K562 (cell line): ENCODE measurements at regions not wholly inside any gene's neighbourhood (a gene's known extent, or its start where the extent isn't known, plus 50 kb on each side); places are given as distances from the start of the nearest gene placed in this dataset.

Experiments
- ATAC-seq: fragments of 200-7000 bp; cut with Tn5 transposase; 3 replicates; pipeline ENCODE4 v1.9.1; 2020; ENCODE audit warnings: moderate library complexity
- BruUV-seq: library from RNA; stranded (reverse); fragments of 400-500 nt; replicated peaks from 2 replicates; lab custom pipeline; 2021; lab: Mats Ljungman, UMichigan
- CTCF ChIA-PET: fragments of 300-600 bp; formaldehyde crosslinking; extraction: SDS; loops from one replicate; lab custom pipeline; 2021; ENCODE audit warnings: low intra/inter-chr PET ratio; lab: Yijun Ruan, JAX
- POLR2A ChIA-PET: fragments of 300-600, 350-650 bp; sonication (Branson Sonifier 250); formaldehyde crosslinking; extraction: SDS; loops from one replicate; lab custom pipeline; 2021; ENCODE audit warnings: antibody characterized with exemption, inconsistent platforms; lab: Yijun Ruan, JAX
- DNase-seq, 4 experiments: peaks; one replicate each; pipeline versions ENCODE4 v3.0.0 to v3.0.0-alpha.2; 2011 to 2018; ENCODE audit warnings: low spot score in 3 of 4, mixed read lengths in 3 of 4; ENCODE audit errors: extremely low read depth in 1 of 4
- FAIRE-seq: peaks from 2 replicates; lab custom pipeline; 2011; peaks lifted over from hg19 to GRCh38; lab: Jason Lieb, UNC
- H2AFZ ChIP-seq: 2 replicates; pipeline ENCODE4 v1.6.0; 2011; ENCODE audit warnings: low read depth, low read length, control low read depth, inconsistent platforms
- H3K27ac ChIP-seq: fragments of 200-600 bp; 3 replicates; pipeline ENCODE4 v1.8.0; 2011; ENCODE audit warnings: low read depth, mild to moderate bottlenecking, control low read depth, inconsistent platforms, low read length, moderate library complexity, mixed read lengths; ENCODE audit errors: extremely low read depth
- H3K27me3 ChIP-seq, 2 experiments: fragments of 300-600 bp in 1 of 2; 2 replicates in 1 of 2; 3 replicates in 1 of 2; pipeline versions ENCODE4 v1.6.0 to v1.8.0; 2011; ENCODE audit warnings: inconsistent platforms in 2 of 2, low read length in 2 of 2, mild to moderate bottlenecking in 1 of 2, mixed read lengths in 1 of 2, moderate library complexity in 1 of 2; ENCODE audit not compliant: control insufficient read depth in 2 of 2, insufficient read depth in 2 of 2
- H3K36me3 ChIP-seq: fragments of 300-600 bp; 3 replicates; pipeline ENCODE4 v1.8.0; 2011; ENCODE audit warnings: mild to moderate bottlenecking, low read length, inconsistent platforms; ENCODE audit not compliant: control insufficient read depth, insufficient read depth
- H3K4me1 ChIP-seq, 2 experiments: fragments of 200-600 bp in 1 of 2; replicated peaks in 1 of 2; 2 replicates in 1 of 2; 3 replicates in 1 of 2; pipeline versions ENCODE4 v1.5.1 to v1.8.0; 2011; ENCODE audit warnings: inconsistent platforms in 2 of 2, low read length in 2 of 2, mild to moderate bottlenecking in 1 of 2, mixed read lengths in 1 of 2, moderate library complexity in 1 of 2; ENCODE audit not compliant: control insufficient read depth in 2 of 2, insufficient read depth in 2 of 2
- H3K4me2 ChIP-seq: 2 replicates; pipeline ENCODE4 v1.6.1; 2011; ENCODE audit warnings: low read length, control low read depth, inconsistent platforms, mixed read lengths; ENCODE audit not compliant: insufficient read depth
- H3K4me3 ChIP-seq: fragments of 200-600 bp; sonication (generic), shearing (Covaris generic); 2 replicates; pipeline ENCODE4 v1.5.1; 2016; ENCODE audit warnings: control low read depth, inconsistent platforms
- H3K79me2 ChIP-seq: fragments of 200-600 bp; 3 replicates; pipeline ENCODE4 v1.8.0; 2011; ENCODE audit warnings: low read length, inconsistent platforms; ENCODE audit not compliant: control insufficient read depth, insufficient read depth
- H3K9ac ChIP-seq, 2 experiments: 2 replicates each; pipeline versions ENCODE4 v1.6.0 to v1.6.1; 2011; ENCODE audit warnings: low read depth in 2 of 2, low read length in 2 of 2, control low read depth in 1 of 2, inconsistent platforms in 1 of 2, mild to moderate bottlenecking in 1 of 2, mixed read lengths in 1 of 2; ENCODE audit not compliant: insufficient read depth in 1 of 2
- H3K9me1 ChIP-seq: one replicate; pipeline ENCODE4 v1.6.0; 2011; ENCODE audit warnings: inconsistent platforms, mild to moderate bottlenecking, low read length, moderate library complexity; ENCODE audit not compliant: control insufficient read depth, insufficient read depth
- H3K9me3 ChIP-seq: replicated peaks from 2 replicates; pipeline ENCODE4 v1.5.1; 2011; ENCODE audit warnings: low read depth, low read length, inconsistent platforms; ENCODE audit not compliant: control insufficient read depth, insufficient read depth
- H4K20me1 ChIP-seq: replicated peaks from 2 replicates; pipeline ENCODE4 v1.6.1; 2011; ENCODE audit warnings: low read length, inconsistent platforms, mixed read lengths; ENCODE audit not compliant: control insufficient read depth, insufficient read depth
- CLOCK ChIP-seq: fragments of 250-450 bp; sonication (Bioruptor Pico); IDR thresholded peaks from 2 replicates; pipeline ENCODE4 v1.4.0; 2020; ENCODE audit warnings: mild to moderate bottlenecking, moderate library complexity, borderline replicate concordance
- COPS2 ChIP-seq: fragments of 450-650 bp; conservative IDR thresholded peaks from 2 replicates; pipeline ENCODE4 v1.6.1; 2016; ENCODE audit warnings: mild to moderate bottlenecking, moderate library complexity
- GABPA ChIP-seq: fragments of 200-800 bp; sonication (Bioruptor generic); conservative IDR thresholded peaks from 2 replicates; pipeline ENCODE4 v1.6.1; 2016; ENCODE audit warnings: low read depth, missing genetic modification characterization, missing compliant biosample characterization
- KLF6 ChIP-seq: fragments of 250-450 bp; sonication (Bioruptor Pico); IDR thresholded peaks from 2 replicates; pipeline ENCODE4 v1.4.0; 2020; ENCODE audit warnings: mild to moderate bottlenecking, moderate library complexity, borderline replicate concordance
- SIN3B ChIP-seq: fragments of 450-650 bp; IDR thresholded peaks from 2 replicates; pipeline ENCODE4 v1.6.1; 2017; ENCODE audit warnings: low read depth, mild to moderate bottlenecking, moderate library complexity
- SRSF9 ChIP-seq: fragments of 200-400 bp; formaldehyde crosslinking; IDR thresholded peaks from 2 replicates; pipeline ENCODE4 v1.6.1; 2017; ENCODE audit warnings: low read depth, low read length, borderline replicate concordance
- ZNF395 ChIP-seq: fragments of 200-800 bp; sonication (Bioruptor generic); IDR thresholded peaks from 2 replicates; pipeline ENCODE4 v1.6.1; 2017; ENCODE audit warnings: missing genetic modification characterization, missing compliant biosample characterization
- ZNF699 ChIP-seq: fragments of 250-450 bp; sonication (Bioruptor Pico); IDR thresholded peaks from 2 replicates; pipeline ENCODE4 v1.8.0; 2021; ENCODE audit warnings: mild to moderate bottlenecking, moderate library complexity; ENCODE audit not compliant: insufficient replicate concordance
- ZNF77 ChIP-seq: fragments of 250-450 bp; sonication (Bioruptor Pico); IDR thresholded peaks from 2 replicates; pipeline ENCODE4 v1.5.0; 2020
- ZNF79 ChIP-seq: fragments of 250-450 bp; sonication (Bioruptor Pico); IDR thresholded peaks from 2 replicates; pipeline ENCODE4 v1.4.0; 2020; ENCODE audit warnings: low read depth, mild to moderate bottlenecking, moderate library complexity
- in situ Hi-C: fragments of 300-500 bp; cut with MboI; formaldehyde crosslinking; loops from 4 replicates; pipeline ENCODE4 v1.15.0; 2018; ENCODE audit warnings: inconsistent platforms, mixed read lengths
- intact Hi-C: fragments of 100-400 bp; cut with micrococcal nuclease; formaldehyde crosslinking; loops from 2 replicates; pipeline ENCODE4 v1.14.2; 2022
- TF ChIP-seq, protein P1 (sequence below): fragments of 250-450 bp; sonication (Bioruptor Pico); IDR thresholded peaks from 2 replicates; pipeline ENCODE4 v1.8.0; 2022; ENCODE audit warnings: inconsistent platforms

DNA sequence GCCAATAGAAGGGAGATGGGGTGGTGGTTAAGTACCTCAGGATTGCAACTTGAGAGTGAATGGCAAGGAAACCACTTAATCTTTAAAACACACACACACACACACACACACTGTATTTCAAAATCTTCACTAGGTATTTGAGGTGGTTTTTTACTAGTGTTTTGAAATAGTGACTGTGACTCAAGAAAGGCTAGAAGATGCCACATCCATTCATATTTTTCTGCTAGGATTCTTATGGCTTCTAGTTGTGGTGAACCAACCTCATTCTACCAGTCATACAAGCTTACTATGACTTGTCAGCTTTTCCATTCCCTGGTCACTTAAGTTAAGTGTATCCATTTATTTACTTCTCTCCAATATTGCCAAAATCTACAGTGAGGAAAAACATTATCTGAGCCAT, 519.4 kb upstream of the JAG1 start:
- no peak for DNase-seq
- Histone ChIP-seq H4K20me1 (no peaks in the 10 kb centered on the region), H3K9me1 (no peaks in the 10 kb centered on the region), H3K36me3 (no peaks in the 10 kb centered on the region), H3K9me3 (no peaks in the 10 kb centered on the region), H3K27me3 (no peaks in the 10 kb centered on the region), H3K4me3 (no peak overlapping the region), H3K4me1 (no peaks in the 10 kb centered on the region), H3K27ac (no peak overlapping the region), H2AFZ (no peak overlapping the region), H3K9ac (no peak overlapping the region), H3K79me2 (no peaks in the 10 kb centered on the region), H3K4me2 (no peak overlapping the region)
- BruUV-seq: no TSS peak
- no peak for ATAC-seq
- no peak for FAIRE-seq
- POLR2A ChIA-PET: no interaction called here
- CTCF ChIA-PET: no interaction called here
- intact Hi-C loops (no loop called here), in situ Hi-C loops (no loop called here)
- TF ChIP-seq SIN3B (no peak), GABPA (no peak), SRSF9 (no peak), ZNF79 (CRISPR knock-in tag) (no peak), CLOCK (CRISPR knock-in tag) (no peak), ZNF395 (no peak), ZNF77 (CRISPR knock-in tag) (no peak), COPS2 (no peak), KLF6 (CRISPR knock-in tag) (no peak), ZNF699 (CRISPR knock-in tag) (no peak)
- TF ChIP-seq, protein P1, sequence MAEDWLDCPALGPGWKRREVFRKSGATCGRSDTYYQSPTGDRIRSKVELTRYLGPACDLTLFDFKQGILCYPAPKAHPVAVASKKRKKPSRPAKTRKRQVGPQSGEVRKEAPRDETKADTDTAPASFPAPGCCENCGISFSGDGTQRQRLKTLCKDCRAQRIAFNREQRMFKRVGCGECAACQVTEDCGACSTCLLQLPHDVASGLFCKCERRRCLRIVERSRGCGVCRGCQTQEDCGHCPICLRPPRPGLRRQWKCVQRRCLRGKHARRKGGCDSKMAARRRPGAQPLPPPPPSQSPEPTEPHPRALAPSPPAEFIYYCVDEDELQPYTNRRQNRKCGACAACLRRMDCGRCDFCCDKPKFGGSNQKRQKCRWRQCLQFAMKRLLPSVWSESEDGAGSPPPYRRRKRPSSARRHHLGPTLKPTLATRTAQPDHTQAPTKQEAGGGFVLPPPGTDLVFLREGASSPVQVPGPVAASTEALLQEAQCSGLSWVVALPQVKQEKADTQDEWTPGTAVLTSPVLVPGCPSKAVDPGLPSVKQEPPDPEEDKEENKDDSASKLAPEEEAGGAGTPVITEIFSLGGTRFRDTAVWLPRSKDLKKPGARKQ (CRISPR knock-in tag): no peak
